PC-9 (cell line): ENCODE measurements at regions not wholly inside any gene's neighbourhood (a gene's known extent, or its start where the extent isn't known, plus 50 kb on each side); places are given as distances from the start of the nearest gene placed in this dataset.

Source experiments
- EZH2 ChIP-seq: fragments of 200-600 bp; sonication (generic); IDR thresholded peaks from 2 replicates; pipeline ENCODE4 v1.8.0; 2017; ENCODE audit warnings: antibody characterized with exemption, low read depth
- TF ChIP-seq, protein P1 (sequence below): fragments of 200-600 bp; sonication (generic); conservative IDR thresholded peaks from 2 replicates; pipeline ENCODE4 v1.6.1; 2017; ENCODE audit warnings: mixed run types, antibody characterized with exemption, mild to moderate bottlenecking, moderate library complexity

DNA sequence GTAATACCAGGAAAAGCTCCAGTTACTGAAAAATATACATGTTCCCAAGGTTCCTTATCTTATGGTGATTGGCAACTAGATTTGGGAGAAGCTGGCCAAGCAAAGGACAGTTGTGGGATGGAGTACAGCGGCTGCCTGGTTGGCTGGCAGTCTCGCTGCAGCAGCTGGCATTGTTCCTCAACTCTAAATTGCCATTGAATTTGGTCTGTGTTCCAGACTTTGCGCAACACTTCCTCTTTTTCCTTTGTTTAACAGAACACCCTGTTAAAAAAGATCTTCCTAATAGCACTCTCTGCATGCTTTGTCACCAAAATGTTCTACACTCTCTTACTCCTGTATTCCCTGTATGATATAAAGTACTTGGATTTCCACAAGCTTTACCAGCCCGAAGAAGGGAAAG is 420.6 kb upstream of the RBMS3 start:
- TF ChIP-seq, protein P1, sequence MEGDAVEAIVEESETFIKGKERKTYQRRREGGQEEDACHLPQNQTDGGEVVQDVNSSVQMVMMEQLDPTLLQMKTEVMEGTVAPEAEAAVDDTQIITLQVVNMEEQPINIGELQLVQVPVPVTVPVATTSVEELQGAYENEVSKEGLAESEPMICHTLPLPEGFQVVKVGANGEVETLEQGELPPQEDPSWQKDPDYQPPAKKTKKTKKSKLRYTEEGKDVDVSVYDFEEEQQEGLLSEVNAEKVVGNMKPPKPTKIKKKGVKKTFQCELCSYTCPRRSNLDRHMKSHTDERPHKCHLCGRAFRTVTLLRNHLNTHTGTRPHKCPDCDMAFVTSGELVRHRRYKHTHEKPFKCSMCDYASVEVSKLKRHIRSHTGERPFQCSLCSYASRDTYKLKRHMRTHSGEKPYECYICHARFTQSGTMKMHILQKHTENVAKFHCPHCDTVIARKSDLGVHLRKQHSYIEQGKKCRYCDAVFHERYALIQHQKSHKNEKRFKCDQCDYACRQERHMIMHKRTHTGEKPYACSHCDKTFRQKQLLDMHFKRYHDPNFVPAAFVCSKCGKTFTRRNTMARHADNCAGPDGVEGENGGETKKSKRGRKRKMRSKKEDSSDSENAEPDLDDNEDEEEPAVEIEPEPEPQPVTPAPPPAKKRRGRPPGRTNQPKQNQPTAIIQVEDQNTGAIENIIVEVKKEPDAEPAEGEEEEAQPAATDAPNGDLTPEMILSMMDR, result no peak
- no peak for TF ChIP-seq EZH2
